ELR (cell line): ENCODE measurements at regions not wholly inside any gene's neighbourhood (a gene's known extent, or its start where the extent isn't known, plus 50 kb on each side); places are given as distances from the start of the nearest gene placed in this dataset.
"Not testable (repeated sequence)": the region's sequence is repeated elsewhere in the genome, so short reads cannot be mapped to it uniquely, and the experiment has no call there.

Experiments
- DNase-seq: peaks from one replicate; pipeline ENCODE4 v3.0.0-alpha.2; 2015; ENCODE audit warnings: low read depth

DNA sequence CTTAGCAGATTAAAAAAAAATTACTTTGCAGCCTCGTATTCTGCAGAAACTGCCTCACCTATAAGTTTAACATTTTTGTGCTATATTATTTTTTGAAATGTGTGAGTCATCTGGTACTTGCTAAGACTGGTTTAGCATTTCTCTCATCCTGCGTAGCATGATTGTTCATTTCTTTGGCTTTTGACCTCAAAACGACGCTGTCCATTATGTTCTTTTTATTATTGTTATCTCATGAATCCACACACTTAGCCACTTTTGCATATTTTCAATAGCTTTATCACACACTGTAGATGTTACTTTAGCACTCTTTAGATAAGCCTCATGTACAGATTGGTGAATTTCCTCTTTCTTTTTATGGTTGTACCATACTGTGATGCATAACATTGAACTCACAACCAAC lies 1004.9 kb upstream of the NCAM2 start:
- no peak for DNase-seq

DNA sequence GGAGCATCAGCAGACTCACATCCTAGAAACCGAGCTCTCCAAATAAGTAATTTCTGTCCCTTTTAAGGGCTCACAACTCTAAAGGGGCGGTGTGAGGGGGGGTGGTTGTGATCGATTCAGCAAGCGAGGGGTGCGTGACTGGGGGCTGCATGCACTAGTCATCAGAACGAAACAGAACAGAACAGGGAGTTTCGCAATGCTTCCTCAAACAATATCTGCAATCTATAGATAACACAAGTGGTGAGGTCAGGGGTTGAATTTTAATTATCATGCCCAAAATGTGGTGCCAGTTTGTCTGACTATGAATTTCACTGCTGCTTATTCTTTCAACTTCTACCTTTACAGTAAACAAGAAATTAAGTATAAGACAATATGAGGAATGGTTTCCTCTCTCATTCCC lies 1003.0 kb upstream of the NCAM2 start:
- DNase-seq, result no peak

DNA sequence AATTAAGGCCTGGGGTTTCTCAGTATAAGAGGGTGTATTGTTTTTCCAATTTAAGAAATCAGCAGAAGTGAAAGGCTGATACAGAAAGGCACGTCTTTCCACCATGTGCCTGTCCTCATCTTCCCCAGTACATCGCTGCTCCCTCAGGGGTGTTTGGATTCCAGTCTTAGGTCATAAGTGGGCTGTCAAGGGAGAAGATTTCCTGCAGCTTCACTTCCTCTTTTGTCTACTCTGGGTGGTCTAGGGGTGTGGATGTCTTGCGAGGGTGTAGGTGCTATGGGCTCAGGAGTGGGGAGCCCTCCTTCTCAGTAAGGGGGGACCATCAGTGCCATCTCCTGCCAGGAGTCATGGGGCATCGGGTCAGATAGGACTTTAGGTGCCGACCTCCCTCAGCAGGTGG lies 999.8 kb upstream of the NCAM2 start:
- no peak for DNase-seq

DNA sequence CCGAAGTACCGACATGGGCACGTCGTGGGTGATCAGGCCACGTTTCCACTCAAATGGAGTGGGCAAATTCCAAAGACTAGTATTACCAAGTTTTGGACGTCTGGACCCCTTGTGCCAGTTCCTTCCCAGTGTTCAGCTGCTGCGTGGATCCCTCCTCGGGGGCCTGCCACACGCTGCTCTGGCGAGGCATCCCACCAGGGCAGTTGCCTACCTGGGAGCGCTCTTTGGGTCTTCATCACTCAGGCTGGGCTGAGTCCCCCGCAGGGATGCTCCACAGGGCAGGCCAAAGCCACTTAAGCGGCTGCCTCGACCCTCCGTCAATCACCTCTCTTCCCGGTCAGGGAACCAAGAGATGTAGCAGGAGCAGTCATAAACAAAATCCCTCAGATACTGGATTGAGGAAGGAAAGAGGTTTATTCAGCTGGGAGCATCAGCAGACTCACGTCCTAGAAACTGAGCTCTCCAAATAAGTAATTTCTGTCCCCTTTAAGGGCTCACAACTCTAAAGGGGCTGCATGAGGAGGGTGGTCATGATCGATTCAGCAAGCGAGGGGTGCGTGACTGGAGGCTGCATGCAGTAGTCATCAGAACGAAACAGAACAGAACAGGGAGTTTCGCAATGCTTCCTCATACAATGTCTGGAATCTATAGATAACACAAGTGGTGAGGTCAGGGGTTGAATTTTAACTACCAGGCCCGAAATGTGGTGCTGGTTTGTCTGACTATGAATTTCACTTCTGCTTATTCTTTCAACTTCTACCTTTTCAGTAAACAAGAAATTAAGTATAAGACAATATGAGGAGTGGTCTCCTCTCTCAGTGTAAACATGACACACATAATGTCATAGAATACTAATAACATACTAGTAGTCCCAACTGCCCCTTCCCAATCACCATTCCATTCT lies 998.6 kb upstream of the NCAM2 start:
- no peak for DNase-seq

DNA sequence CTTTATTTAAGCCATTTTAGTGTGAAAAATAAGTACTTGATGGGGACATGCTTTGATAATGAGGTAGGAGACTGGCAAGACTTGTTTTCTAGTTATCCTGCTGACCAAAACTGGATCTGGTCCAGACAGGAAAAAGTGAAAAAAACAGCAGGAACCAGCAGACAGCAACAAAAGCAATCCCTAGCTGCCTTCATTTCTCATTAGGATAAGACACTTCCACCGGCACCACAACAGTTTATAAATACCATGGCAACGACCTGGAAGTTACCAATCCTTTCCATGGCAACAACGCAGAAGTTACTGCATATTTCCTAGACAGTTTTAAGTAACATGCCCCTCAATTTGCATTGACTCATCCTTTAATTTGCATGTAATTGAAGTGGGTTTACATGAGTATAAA lies 993.8 kb upstream of the NCAM2 start:
- no peak for DNase-seq

DNA sequence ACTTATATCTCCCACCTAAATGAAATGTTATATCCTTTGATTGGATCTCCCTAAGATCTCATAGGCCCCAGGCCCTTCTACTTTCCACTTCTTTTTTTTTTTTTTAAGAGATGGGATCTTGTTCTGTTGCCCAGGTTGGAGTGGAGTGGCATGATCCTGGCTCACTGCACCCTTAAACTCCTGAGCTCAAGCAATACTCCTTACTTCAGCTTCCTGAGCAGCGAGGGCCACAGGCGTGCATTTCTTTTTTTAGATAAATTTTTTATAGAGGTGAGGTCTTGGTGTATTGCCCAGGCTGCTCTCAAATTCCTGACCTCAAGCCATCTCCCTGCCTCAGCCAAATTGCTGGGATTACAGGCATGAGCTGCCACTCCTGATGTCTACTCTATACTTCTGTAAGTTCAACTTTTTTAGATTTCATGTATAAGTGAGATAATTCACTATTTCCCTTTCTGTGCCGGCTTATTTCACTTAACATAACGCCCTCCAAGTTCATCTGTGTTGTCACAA lies 987.5 kb upstream of the NCAM2 start:
- DNase-seq, result no peak

DNA sequence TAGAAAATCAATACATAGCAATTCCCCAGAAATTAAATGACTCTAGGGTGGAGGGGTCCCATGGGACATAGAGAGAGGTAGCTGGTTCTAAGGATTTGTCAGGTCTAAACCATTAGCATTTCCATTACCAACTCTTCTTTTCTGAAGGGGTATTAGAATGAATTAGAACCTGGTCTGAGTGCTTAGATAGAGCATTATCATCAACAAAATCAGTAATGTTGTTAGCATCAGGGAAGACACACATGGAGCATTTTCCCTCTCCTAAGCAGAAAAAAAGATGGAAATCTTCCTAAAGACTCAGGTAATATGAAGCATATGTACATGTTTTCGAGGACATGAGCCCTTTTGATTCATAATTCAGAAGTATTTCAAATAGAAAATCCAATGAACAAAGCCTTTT lies 984.4 kb upstream of the NCAM2 start:
- DNase-seq, result no peak

DNA sequence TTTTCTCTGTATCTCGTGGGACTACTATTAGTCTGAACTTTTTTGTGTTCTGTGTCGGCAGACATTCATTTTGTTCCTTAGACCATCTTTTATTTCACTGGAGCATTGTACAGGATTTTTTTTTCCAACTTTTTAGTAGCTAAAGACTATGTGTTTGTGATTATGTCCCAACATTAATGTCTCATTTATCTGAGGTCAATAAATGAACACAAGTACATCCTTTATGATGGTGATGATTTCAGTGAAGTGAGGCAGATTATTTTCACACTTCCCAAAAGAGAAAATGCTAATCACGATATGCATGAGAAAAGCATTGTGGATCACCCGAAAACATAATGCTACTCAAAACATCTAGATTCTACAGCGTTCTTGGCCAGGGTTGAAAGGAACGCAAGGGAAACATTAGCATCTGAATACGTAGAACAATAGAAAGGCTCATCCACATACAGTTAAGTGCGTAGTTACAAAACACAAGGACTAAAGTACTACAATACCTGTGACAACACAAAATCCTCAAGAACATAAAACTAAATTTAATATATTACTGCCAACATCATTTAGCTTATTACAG lies 981.7 kb upstream of the NCAM2 start:
- DNase-seq, result no peak

DNA sequence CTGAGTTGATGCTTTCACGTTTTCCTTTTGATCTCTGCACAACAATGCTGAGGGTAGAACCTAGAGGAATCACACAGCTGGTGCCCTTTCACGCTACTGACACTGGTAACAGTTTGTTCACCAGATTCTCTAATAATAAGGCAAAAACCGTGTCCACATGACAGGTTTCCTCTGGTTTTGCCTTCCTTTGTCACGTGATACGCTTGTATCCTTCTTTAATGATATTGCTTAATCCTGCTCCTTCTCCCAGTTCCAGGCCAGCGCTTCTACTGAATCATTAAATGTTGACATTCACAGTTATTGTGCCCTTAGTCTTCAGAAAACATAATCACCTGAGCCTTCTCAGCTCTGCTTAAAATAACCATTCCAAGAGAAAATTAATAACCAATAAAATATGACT lies 978.2 kb upstream of the NCAM2 start:
- DNase-seq, result no peak

DNA sequence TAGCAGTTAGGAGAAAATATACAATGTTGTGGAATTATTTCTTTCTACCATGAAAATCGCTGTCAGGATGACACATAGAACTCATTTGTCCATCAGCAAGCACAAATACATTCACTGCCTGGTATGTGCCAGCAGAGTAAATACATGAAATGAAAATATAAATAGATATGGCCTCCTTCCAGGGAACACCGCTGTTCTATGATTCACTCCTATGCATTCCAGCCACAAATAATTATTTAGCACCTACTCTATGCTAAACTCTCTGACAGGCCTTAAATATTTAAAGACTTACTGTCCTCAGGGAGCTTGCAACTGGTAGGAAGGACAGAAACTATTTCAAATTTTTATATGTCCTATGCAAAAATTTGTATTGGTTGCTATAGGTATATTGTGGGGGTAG lies 975.0 kb upstream of the NCAM2 start:
- DNase-seq, result no peak

DNA sequence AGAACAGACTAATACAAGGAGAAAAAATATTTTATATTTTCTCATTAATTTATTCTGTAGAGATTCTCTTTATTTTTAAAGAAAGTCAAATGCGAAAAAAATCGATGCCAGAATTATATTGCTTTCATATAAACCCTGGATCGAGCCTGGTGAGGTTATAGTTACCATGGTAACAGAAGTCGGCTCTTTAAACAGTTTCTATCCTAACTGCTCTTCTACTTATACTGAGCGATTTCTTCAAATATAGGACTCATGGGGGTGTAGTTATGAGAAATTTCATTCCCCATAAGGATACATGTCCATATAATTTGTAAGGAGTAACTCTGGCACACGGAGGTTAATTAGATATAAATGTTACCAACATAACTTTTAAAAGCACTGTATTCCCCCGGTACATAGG lies 973.5 kb upstream of the NCAM2 start:
- no peak for DNase-seq

DNA sequence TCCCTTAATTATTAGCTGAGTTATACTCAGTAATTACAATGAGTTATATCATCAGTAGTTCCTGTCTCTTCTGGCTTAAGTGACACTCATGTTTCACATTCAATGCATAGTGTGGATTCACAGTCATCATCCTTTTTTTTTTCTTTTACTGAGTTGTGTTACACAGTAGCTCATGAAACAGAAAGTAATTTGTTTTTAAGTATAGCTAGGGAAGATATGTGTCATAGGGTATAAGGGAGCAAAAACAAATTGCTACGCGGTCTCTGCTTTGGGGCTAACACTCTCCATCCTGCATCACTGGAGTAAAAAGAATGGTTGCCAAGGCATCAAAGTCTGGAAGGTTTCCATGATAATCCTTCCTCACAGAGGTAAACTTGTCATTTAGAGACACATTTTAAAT lies 971.7 kb upstream of the NCAM2 start:
- no peak for DNase-seq

DNA sequence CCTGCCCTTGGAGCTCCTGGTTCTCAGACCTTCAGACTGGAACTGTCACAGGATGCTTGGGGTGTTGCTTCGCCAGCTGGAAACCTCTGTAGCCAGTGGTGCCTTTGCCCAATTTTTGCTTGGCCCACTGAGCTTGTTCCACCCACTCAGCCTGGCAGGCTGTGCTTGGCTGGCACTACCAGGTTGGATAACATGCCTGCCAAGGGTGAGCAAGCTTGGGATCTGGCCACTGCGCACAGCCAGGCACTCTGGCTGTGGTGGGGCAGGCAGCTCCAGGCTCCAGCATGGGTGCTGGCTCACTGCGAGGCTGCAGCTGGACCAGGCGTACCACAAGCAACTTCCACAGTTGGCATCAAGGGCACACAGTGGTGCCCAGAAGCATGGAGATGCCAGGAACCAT lies 967.8 kb upstream of the NCAM2 start:
- no peak for DNase-seq

DNA sequence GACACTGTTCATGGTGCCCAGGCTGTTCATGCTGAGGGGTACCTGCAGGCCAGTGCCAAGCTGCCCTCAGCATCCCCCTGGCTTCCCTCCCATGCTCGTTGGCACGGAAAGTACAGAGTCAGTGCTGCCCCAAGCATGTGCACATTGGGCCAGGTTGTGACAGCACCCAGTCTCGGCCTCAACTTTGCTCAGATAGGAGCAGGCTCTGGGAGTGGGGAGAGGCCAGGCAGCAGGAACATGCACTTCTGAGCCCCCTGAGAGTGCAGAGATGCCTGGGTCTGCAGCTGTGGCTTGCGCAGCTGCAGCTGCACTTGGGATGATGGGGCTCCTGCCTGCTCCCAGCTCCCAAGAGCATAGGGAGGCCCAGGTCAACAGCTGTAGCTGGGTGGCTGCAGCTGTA lies 966.4 kb upstream of the NCAM2 start:
- no peak for DNase-seq

DNA sequence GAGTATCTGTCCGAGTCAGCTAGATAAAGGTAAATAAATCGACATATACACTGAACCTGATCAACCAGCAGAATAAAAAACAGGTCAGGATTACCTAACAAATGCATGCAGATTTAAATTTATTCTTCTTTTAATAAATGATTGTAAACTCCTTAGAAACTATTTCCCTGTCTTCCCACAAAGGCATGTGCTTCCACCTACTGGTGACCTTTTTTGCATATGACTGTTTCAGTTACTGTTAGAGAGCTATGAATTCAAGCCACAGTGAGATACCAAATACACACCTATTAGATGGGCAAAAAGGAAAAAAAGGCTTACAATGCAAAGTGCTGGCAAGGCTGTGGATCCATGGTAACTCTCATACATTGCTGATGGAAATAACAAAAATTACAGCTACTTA lies 957.4 kb upstream of the NCAM2 start:
- DNase-seq, result peak; percentile 0

DNA sequence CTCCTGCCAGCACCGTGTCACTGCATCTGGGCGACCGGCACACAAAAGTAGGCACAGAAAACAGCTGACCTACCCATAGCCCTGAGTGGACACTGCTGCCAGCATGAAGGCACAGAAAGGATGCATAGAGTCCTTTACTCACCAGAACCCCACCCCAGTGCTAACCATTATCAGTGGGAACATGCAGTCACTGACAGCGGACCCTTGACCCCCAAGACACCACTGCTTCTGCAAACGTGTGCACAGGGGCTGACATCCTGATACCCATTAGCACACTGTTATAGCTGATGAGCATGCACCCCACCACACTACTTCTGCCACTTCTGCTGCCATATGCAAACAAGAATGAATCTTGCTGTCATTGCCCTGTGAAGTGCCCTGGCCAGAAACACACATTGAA lies 953.0 kb upstream of the NCAM2 start:
- no peak for DNase-seq

DNA sequence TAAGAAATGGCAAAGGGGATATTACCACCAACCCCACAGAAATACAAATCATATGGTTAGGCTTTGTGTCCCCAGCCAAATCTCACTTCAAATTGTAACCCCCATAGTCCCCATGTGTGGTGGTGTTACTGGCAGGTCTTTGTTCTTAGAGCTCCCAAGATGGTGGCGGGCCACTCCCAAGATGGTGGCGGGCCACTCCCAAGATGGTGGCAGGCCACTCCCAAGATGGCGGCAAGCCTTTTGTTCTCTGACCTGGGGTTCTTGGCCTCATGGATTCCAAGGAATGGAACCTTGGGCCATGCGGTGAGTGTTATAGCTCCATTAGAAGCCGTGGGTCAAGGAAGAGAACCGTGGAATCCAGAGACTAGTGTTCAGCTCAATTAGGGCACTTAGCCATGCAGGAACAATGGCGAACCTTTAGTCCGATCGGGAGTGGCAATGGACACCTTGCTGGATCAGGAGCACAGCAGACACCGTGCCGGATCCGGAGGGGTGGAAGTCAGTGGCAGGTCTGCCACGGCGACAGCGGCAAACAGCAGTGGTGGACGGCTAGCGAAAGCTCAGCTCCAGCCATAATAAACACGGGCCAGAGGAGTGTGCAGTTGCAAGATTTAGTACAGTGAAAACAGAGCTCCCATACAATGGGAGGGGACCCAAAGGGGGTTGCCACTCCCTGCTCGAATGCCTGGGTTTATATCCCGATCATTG lies 949.9 kb upstream of the NCAM2 start:
- DNase-seq, result not testable (repeated sequence)

DNA sequence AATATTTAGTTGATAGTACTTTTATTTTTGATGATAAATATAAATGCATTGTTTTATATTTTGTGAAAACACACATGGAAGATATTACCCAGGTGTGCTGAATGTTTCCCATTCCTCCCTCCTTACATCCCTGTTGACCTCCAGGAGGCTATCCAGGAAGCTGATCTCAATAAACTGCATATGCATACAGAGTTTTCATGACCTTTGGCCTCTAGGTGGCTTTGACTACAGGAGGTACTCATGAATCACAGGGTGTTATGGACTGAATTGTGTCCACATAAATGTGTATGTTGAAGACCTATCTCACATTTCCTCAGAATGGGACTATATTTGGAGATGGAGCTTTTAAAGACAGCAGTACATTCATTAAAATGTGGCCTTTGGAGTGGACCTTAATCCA lies 914.9 kb upstream of the NCAM2 start:
- DNase-seq, result no peak

DNA sequence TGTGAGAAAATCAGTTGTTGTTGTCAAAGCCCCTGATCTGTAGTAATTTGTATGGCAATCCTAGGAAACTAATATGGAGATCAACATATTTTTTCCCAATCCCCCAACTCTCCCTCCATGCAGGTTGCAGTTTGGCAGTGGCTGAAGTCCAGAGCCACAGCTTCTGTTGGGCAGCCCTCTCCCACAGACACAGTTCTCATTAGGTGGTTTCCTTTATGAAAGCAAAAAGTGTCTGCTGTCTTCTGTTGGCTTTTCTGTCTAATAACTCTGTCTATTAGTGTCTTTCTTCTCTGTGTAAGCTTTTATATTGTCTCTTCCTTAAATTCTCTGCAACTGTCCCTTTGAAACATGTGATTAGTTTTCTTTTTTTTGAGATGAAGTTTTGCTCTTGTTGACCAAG lies 914.3 kb upstream of the NCAM2 start:
- DNase-seq, result no peak

DNA sequence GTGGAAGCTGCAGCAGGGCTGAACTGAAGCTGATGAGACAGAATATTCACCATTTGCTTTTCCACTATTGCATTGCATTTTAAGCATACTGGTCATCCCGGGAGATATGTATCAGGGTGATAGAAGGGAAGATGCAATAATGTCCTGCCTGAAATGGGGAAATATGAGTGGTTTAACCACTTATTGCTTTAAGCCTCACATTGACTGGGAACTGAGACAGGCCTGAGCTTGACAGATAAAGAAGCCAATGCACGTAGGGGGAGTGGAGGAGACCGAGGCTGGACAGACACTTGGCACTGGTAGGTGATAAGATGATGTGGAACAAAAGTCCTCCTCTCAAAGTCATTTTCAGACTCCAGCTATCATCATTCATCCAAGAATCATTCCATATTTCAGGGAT lies 911.7 kb upstream of the NCAM2 start:
- DNase-seq, result no peak

DNA sequence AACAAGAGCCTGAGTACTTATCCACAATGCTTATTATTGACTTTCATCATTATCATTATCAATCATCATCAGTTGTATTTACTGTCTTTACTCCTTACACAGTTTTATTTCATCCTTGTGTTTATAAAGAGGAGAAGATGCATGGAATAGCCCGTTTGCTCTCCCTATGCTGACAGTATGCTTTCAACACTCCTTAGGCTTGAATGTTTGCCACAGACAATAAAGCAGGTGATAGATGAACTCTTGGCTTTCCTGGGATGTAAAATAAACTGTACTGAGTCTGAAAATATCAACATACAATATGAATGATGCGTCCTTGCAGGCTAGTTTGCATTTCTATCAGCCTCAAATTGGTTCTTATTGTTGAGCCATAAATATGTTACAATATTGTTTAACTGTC lies 891.8 kb upstream of the NCAM2 start:
- no peak for DNase-seq

DNA sequence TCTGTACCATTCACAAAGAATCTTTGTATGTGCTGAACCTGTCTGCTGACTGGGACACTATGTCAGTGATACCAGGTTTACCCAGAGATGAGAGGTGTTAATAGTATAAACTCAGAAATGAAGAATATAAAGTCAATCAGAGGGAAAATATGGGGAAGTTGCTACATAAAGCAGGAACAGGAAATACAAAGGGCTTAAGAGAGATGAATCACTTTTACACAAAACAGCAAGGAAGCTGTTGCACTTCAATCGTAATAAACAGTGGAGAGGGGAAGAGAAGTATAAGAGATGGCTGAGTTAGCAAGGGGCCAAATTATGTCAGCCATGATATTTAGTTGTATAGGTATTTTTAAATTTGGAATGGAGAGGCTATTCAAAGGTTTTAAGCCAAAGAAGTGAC lies 890.2 kb upstream of the NCAM2 start:
- DNase-seq, result no peak

DNA sequence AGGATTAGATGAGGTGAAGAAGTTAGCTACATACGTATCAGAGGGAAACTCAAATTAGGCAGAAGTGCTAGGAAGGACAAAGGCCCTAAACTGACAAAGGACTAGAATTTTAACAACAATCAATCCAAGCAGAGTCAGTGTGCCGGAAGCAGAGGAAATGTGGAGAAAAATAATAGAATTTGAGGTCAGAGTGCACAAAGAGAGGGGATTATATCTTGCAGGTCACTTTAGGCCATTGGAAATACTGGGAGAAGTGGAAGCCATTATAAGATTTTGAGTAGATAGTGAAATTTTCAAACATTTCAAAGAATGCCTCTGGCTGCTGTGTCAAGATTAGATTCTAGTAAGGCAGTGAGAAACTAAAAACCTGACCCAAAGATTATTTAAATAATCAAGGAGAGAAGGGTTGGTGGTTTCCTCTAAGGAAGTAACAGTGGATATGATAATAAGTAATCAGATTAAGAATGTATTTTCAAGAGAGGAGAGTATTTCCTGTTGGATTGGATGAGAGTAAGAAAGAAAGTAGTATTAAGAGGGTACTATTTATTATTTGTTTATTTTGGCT lies 889.2 kb upstream of the NCAM2 start:
- DNase-seq, result no peak
